Body of pancreas (tissue), 4 donors: ENCODE measurements at regions not wholly inside any gene's neighbourhood (a gene's known extent, or its start where the extent isn't known, plus 50 kb on each side); places are given as distances from the start of the nearest gene placed in this dataset.

ENCODE experiments used
- POLR2A ChIP-seq, 3 donors: fragments of 450-650 bp; IDR thresholded peaks; one replicate each; pipeline ENCODE4 v1.6.1; 2016; ENCODE audit warnings: antibody characterized with exemption in 3 of 3, mild to moderate bottlenecking in 2 of 3
- TF ChIP-seq, protein P1 (sequence below), 7 experiments: fragments of 450-650 bp in 4 of 7; fragments of 200-600 bp in 3 of 7; sonication (generic) in 3 of 7; IDR thresholded peaks; one replicate each; pipeline ENCODE4 v1.5.1; 2016 to 2019; ENCODE audit warnings: antibody characterized with exemption in 7 of 7

DNA sequence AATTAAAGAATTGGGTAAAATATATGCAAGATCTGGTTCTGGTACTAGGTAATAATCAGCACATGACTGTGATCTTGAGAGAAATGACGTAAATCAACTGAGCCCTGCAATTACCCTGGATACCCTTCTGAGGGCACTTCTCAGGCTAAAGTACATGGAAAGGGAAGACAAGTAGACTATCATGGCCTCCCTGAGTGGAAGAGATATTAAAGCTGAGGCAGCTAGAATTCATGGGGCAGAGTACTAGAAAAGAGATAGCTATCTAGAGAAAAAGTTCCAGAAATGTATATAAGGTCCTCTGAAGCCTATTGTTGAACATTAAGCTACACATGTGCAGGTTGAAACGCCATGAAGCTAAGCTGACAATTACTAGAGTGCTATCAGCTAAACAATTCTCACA lies 249.6 kb downstream of the NKX6-1 start:
- TF ChIP-seq, protein P1, sequence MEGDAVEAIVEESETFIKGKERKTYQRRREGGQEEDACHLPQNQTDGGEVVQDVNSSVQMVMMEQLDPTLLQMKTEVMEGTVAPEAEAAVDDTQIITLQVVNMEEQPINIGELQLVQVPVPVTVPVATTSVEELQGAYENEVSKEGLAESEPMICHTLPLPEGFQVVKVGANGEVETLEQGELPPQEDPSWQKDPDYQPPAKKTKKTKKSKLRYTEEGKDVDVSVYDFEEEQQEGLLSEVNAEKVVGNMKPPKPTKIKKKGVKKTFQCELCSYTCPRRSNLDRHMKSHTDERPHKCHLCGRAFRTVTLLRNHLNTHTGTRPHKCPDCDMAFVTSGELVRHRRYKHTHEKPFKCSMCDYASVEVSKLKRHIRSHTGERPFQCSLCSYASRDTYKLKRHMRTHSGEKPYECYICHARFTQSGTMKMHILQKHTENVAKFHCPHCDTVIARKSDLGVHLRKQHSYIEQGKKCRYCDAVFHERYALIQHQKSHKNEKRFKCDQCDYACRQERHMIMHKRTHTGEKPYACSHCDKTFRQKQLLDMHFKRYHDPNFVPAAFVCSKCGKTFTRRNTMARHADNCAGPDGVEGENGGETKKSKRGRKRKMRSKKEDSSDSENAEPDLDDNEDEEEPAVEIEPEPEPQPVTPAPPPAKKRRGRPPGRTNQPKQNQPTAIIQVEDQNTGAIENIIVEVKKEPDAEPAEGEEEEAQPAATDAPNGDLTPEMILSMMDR (IDR thresholded peaks at IDR 0.05) = no peak
- no peak for TF ChIP-seq POLR2A (IDR thresholded peaks at IDR 0.05)
